Stomach (tissue), 4 donors: ENCODE measurements at regions not wholly inside any gene's neighbourhood (a gene's known extent, or its start where the extent isn't known, plus 50 kb on each side); places are given as distances from the start of the nearest gene placed in this dataset.

ENCODE experiments used
- CTCF ChIP-seq, 7 experiments: fragments of 450-650 bp in 4 of 7; fragments of 200-600 bp in 3 of 7; sonication (generic) in 3 of 7; IDR thresholded peaks; one replicate each; pipeline ENCODE4 v1.5.1; 2016 to 2019; ENCODE audit warnings: antibody characterized with exemption in 7 of 7, control low read depth in 2 of 7, mild to moderate bottlenecking in 1 of 7
- POLR2A ChIP-seq, 4 donors: fragments of 450-650 bp; IDR thresholded peaks; one replicate each; pipeline ENCODE4 v1.6.1; 2016; ENCODE audit warnings: antibody characterized with exemption in 4 of 4, control low read depth in 2 of 4, mild to moderate bottlenecking in 1 of 4, moderate library complexity in 1 of 4
- POLR2AphosphoS5 ChIP-seq, 3 donors: sonication (generic); formaldehyde crosslinking; IDR thresholded peaks; one replicate each; pipeline ENCODE4 v1.6.1; 2016; ENCODE audit warnings: antibody characterized with exemption in 3 of 3

- TF ChIP-seq CTCF (IDR thresholded peaks at IDR 0.05) (no peak), POLR2A (IDR thresholded peaks at IDR 0.05) (no peak), POLR2AphosphoS5 (IDR thresholded peaks at IDR 0.05) (no peak)
Observed at GRCh38 chr14:86780461-86780860, 1212.5 kb downstream of the GALC start.
